Colonic mucosa (tissue), 4 donors: ENCODE measurements at regions not wholly inside any gene's neighbourhood (a gene's known extent, or its start where the extent isn't known, plus 50 kb on each side); places are given as distances from the start of the nearest gene placed in this dataset.

Source experiments
- DNase-seq: peaks from one replicate; pipeline ENCODE4 v3.0.0-alpha.2; 2020
- H3K27ac ChIP-seq: fragments of 200-600 bp; one replicate; pipeline ENCODE4 v1.8.0; 2021
- H3K27me3 ChIP-seq: fragments of 200-600 bp; one replicate; pipeline ENCODE4 v1.8.0; 2021
- H3K36me3 ChIP-seq: fragments of 200-600 bp; one replicate; pipeline ENCODE4 v1.8.0; 2021
- H3K4me1 ChIP-seq: fragments of 200-600 bp; one replicate; pipeline ENCODE4 v1.8.0; 2021; ENCODE audit warnings: mild to moderate bottlenecking
- H3K4me3 ChIP-seq: fragments of 200-600 bp; one replicate; pipeline ENCODE4 v1.8.0; 2021
- H3K9ac ChIP-seq, 2 donors: one replicate each; pipeline ENCODE4 v1.7.0; 2013; ENCODE audit warnings: control low read depth in 2 of 2, low read depth in 2 of 2, low read length in 2 of 2
- H3K9me3 ChIP-seq: fragments of 200-600 bp; one replicate; pipeline ENCODE4 v1.8.0; 2021
- intact Hi-C: fragments of 100-400 bp; cut with DNase I; formaldehyde crosslinking; loops from one replicate; pipeline ENCODE4 v1.14.1; 2022
- TF ChIP-seq, protein P1 (sequence below): fragments of 200-600 bp; IDR thresholded peaks from one replicate; pipeline ENCODE4 v1.8.0; 2022; ENCODE audit warnings: antibody characterized with exemption, mild to moderate bottlenecking
- donor health status: healthy.
- donor health status: DM: no; HTN: no; CAD: no.
- donor health status: DM: no; HTN: no; CAD: no.

DNA sequence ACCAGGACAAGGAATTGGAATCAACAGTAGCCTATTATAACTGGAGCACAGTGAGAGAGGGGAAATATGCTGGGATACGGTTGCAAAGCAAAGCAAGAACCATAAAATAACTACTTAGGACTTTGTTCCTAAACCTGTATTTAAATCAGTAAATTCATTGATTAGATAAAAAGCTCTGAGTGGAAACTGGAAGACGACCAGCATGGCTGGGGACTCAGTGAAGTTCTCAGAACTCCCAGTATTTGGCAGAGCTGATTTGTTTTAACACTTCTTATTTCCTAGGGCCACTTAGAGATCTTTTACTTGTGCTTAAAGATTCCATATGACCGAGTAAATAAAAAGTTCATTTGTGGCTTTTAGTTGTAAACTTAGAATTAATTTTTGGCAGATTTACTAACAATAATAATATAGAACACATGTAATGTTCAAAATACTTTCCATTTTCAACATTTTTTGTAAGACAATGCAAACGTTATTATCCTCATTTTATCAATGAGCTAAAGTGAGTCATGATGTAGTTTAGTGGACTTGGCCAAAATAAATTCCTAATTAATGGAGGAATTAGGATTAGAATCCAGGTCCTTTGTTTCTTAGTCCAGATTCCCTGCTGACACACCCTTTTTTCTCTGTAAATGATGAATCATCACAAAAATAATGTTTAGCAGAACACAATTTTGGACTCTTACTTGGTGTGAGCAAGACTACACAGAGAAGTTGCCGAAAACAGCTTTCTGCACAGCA is 392.9 kb downstream of the GJA1 start:
- no peaks in the 10 kb centered on the region for H3K9me3 ChIP-seq
- H3K36me3 ChIP-seq, result no peaks in the 10 kb centered on the region
- no peaks in the 10 kb centered on the region for H3K27me3 ChIP-seq
- H3K9ac ChIP-seq, result no peak overlapping the region
- DNase-seq, result no peak
- TF ChIP-seq, protein P1, sequence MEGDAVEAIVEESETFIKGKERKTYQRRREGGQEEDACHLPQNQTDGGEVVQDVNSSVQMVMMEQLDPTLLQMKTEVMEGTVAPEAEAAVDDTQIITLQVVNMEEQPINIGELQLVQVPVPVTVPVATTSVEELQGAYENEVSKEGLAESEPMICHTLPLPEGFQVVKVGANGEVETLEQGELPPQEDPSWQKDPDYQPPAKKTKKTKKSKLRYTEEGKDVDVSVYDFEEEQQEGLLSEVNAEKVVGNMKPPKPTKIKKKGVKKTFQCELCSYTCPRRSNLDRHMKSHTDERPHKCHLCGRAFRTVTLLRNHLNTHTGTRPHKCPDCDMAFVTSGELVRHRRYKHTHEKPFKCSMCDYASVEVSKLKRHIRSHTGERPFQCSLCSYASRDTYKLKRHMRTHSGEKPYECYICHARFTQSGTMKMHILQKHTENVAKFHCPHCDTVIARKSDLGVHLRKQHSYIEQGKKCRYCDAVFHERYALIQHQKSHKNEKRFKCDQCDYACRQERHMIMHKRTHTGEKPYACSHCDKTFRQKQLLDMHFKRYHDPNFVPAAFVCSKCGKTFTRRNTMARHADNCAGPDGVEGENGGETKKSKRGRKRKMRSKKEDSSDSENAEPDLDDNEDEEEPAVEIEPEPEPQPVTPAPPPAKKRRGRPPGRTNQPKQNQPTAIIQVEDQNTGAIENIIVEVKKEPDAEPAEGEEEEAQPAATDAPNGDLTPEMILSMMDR, result no peak
- intact Hi-C loops, result no loop called here
- no peak overlapping the region for H3K27ac ChIP-seq
- no peaks in the 10 kb centered on the region for H3K4me1 ChIP-seq
- H3K4me3 ChIP-seq, result no peak overlapping the region

DNA sequence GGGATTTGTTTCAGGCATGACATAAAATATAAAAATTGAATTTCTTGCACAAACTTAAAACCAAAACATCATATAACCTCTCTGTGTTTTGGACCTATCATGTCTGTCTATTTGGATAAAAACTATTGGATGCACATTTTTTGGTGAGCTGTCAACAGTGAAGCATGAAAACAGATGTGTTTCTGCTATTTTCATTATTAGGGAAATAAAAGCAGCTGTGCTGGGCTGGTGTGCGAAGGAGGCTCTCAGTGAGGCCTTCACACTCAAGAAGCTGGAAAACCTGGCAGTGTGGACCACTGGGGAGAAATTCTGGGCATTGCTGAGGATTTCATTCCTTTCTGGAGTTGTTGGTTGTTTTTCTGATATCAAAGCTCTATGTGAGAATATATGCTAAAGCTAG is 395.3 kb downstream of the GJA1 start:
- H3K9ac ChIP-seq, result no peak overlapping the region
- no peaks in the 10 kb centered on the region for H3K4me1 ChIP-seq
- no peaks in the 10 kb centered on the region for H3K36me3 ChIP-seq
- no peaks in the 10 kb centered on the region for H3K27me3 ChIP-seq
- no peak for DNase-seq
- no peak overlapping the region for H3K27ac ChIP-seq
- H3K4me3 ChIP-seq, result no peak overlapping the region
- TF ChIP-seq, protein P1, result no peak
- no peaks in the 10 kb centered on the region for H3K9me3 ChIP-seq
- intact Hi-C loops, result no loop called here

DNA sequence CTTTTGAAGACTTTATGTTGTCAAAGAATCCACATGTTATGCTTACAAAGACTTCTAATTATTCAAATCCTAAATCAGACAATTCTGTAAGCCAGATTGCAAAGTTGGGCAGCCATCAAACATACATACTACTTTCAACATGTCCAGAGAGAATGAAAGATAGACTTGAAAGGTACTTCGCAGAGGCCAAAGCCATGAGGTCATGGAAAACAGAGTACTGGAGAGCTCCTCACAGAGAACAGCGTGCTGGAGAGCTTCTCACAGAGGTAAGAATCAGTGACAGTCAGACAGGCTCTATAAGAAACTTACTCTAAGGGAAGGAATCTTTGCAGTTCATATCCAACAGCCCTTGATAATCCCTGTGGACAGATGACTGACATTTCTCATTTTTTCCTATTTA is 400.2 kb downstream of the GJA1 start:
- no peaks in the 10 kb centered on the region for H3K9me3 ChIP-seq
- H3K27ac ChIP-seq, result no peak overlapping the region
- DNase-seq, result no peak
- no peak overlapping the region for H3K4me3 ChIP-seq
- intact Hi-C loops, result no loop called here
- TF ChIP-seq, protein P1, result no peak
- no peaks in the 10 kb centered on the region for H3K27me3 ChIP-seq
- no peaks in the 10 kb centered on the region for H3K36me3 ChIP-seq
- H3K4me1 ChIP-seq, result no peaks in the 10 kb centered on the region
- H3K9ac ChIP-seq, result no peak overlapping the region

DNA sequence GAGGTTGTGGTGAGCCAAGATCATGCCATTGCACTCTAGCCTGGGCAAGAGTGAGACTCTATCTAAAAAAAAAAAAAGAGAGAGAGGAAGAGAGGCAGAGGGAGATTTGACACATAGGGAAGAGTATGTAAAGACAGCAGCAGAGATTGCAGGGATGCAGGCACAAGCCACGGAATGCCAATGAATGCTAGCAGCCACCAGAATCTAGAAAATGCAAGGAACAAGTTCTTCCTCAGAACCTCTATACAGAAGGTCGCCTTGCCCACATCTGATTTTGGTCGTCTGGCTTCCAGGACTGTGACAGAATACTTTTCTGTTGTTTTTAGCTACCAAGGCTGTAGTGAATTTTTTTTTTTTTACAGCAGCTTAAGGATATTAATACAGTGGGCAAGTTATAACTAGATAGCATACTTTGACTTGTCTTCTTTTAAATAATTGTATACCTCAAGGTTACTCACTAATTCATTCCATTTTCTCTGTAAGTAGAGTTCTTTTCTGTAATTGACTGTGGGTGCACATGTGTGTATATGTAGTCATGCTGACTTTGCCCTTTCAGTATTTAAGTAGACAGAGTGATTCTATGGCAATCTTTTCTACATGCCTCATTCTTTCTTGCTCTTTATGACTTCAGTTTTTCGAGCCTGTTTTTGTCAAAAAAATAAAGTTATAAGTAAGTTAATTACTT is 402.2 kb downstream of the GJA1 start:
- Histone ChIP-seq H3K9me3 (no peaks in the 10 kb centered on the region), H3K36me3 (no peaks in the 10 kb centered on the region), H3K27ac (no peak overlapping the region), H3K4me1 (no peaks in the 10 kb centered on the region), H3K4me3 (no peak overlapping the region), H3K27me3 (no peaks in the 10 kb centered on the region), H3K9ac (no peak overlapping the region)
- DNase-seq, result no peak
- intact Hi-C loops, result no loop called here
- TF ChIP-seq, protein P1, result no peak

DNA sequence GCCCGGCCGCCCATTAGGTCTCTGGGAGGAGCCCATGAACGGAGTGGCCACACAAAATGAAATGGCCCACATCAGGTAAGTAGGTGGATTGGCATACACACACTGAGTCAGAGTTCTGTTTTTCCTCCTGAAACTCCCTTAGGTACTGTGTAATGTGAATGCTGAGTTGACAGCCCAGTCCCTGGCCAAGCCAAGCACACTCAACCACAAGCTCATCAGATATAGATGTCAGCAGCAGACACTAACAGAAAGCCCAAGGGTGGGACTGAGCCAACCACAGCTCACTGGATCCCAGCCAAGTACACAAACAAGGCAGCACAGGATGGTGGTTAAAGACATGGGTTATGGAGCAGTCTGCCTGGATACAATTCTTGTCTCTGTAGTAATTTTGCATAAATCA is 403.4 kb downstream of the GJA1 start:
- Histone ChIP-seq H3K9me3 (no peaks in the 10 kb centered on the region), H3K36me3 (no peaks in the 10 kb centered on the region), H3K9ac (no peak overlapping the region), H3K27ac (no peak overlapping the region), H3K27me3 (no peaks in the 10 kb centered on the region), H3K4me3 (no peak overlapping the region), H3K4me1 (no peaks in the 10 kb centered on the region)
- intact Hi-C loops, result no loop called here
- TF ChIP-seq, protein P1, result no peak
- no peak for DNase-seq
